GM12878 (cell line): ENCODE measurements at regions not wholly inside any gene's neighbourhood (a gene's known extent, or its start where the extent isn't known, plus 50 kb on each side); places are given as distances from the start of the nearest gene placed in this dataset.

ENCODE experiments used
- ATAC-seq: fragments of 200-7000 bp; cut with Tn5 transposase; 3 replicates; pipeline ENCODE4 v1.9.1; 2020; ENCODE audit warnings: mild to moderate bottlenecking, moderate library complexity
- BruUV-seq: library from RNA; stranded (reverse); fragments of 400-500 nt; replicated peaks from 2 replicates; lab custom pipeline; 2021; lab: Mats Ljungman, UMichigan
- CTCF ChIA-PET: fragments of 300-600 bp; sonication (Branson Sonifier 250); formaldehyde crosslinking; extraction: SDS; loops from one replicate; lab custom pipeline; 2021; ENCODE audit warnings: inconsistent platforms; lab: Yijun Ruan, JAX
- POLR2A ChIA-PET: fragments of 350-600 bp; formaldehyde crosslinking; extraction: SDS; loops from one replicate; lab custom pipeline; 2021; ENCODE audit warnings: inconsistent platforms; lab: Charles Lee
- RAD21 ChIA-PET: fragments of 300-600 bp; sonication (Branson Sonifier 250); formaldehyde crosslinking; loops from one replicate; lab custom pipeline; 2023; ENCODE audit warnings: antibody characterized with exemption; ENCODE audit not compliant: unreplicated experiment; lab: Charles Lee
- SMC1A ChIA-PET: fragments of 300-600 bp; sonication (Branson Sonifier 250); formaldehyde crosslinking; loops from one replicate; lab custom pipeline; 2023; ENCODE audit not compliant: unreplicated experiment, uncharacterized antibody; lab: Charles Lee
- DNase-seq: peaks from one replicate; pipeline ENCODE4 v3.0.0-alpha.2; 2011; ENCODE audit warnings: low read depth, low spot score
- FAIRE-seq: peaks from 3 replicates; lab custom pipeline; 2011; peaks lifted over from hg19 to GRCh38; lab: Jason Lieb, UNC
- H2AFZ ChIP-seq: 2 replicates; pipeline ENCODE4 v1.6.0; 2011; ENCODE audit warnings: low read depth, low read length, control low read depth; ENCODE audit not compliant: control insufficient read depth
- H3K27ac ChIP-seq: 2 replicates; pipeline ENCODE4 v1.5.1; 2011; ENCODE audit warnings: control low read depth; ENCODE audit not compliant: control insufficient read depth, insufficient read depth
- H3K27me3 ChIP-seq, 2 experiments: replicated peaks in 1 of 2; 2 replicates each; pipeline versions ENCODE4 v1.6.0 to v1.6.1; 2011; ENCODE audit warnings: low read length in 1 of 2; ENCODE audit not compliant: control insufficient read depth in 2 of 2, insufficient read depth in 2 of 2
- H3K36me3 ChIP-seq, 2 experiments: 2 replicates each; pipeline ENCODE4 v1.5.1; 2011; ENCODE audit warnings: low read length in 1 of 2; ENCODE audit not compliant: control insufficient read depth in 2 of 2, insufficient read depth in 2 of 2
- H3K4me1 ChIP-seq: 2 replicates; pipeline ENCODE4 v1.6.1; 2011; ENCODE audit warnings: mild to moderate bottlenecking, low read length, moderate library complexity, mixed read lengths; ENCODE audit not compliant: control insufficient read depth, insufficient read depth
- H3K4me2 ChIP-seq: 2 replicates; pipeline ENCODE4 v1.6.0; 2011; ENCODE audit warnings: control low read depth; ENCODE audit not compliant: control insufficient read depth, insufficient read depth
- H3K4me3 ChIP-seq: fragments of 200-600 bp; sonication (generic); 2 replicates; pipeline ENCODE4 v1.5.1; 2016
- H3K79me2 ChIP-seq: 2 replicates; pipeline ENCODE4 v1.6.0; 2011; ENCODE audit warnings: low read length; ENCODE audit not compliant: control insufficient read depth, insufficient read depth
- H3K9ac ChIP-seq: 2 replicates; pipeline ENCODE4 v1.8.0; 2011; ENCODE audit warnings: low read length, control low read depth, mixed read lengths; ENCODE audit not compliant: control insufficient read depth, insufficient read depth
- H3K9me3 ChIP-seq: replicated peaks from 3 replicates; pipeline ENCODE4 v1.5.1; 2011; ENCODE audit warnings: mild to moderate bottlenecking, low read length; ENCODE audit not compliant: control insufficient read depth, insufficient read depth
- H4K20me1 ChIP-seq: 2 replicates; pipeline ENCODE4 v1.6.0; 2011; ENCODE audit not compliant: control insufficient read depth, insufficient read depth
- HDGF ChIP-seq: fragments of 450-650 bp; IDR thresholded peaks from 2 replicates; pipeline ENCODE4 v1.6.1; 2016; ENCODE audit warnings: antibody characterized with exemption
- JUNB ChIP-seq: IDR thresholded peaks from 2 replicates; pipeline ENCODE4 v1.6.1; 2016; ENCODE audit warnings: antibody characterized with exemption, mild to moderate bottlenecking
- RAD51 ChIP-seq: fragments of 450-650 bp; IDR thresholded peaks from 2 replicates; pipeline ENCODE4 v1.6.1; 2016; ENCODE audit warnings: moderate library complexity, mild to moderate bottlenecking, inconsistent platforms
- SMC3 ChIP-seq: IDR thresholded peaks from 2 replicates; pipeline ENCODE4 v1.6.1; 2011; ENCODE audit warnings: low read length, improper control_type of control experiment, borderline replicate concordance
- SUPT20H ChIP-seq: IDR thresholded peaks from 2 replicates; pipeline ENCODE4 v1.6.1; 2011; ENCODE audit warnings: low read depth, mild to moderate bottlenecking, low read length, moderate library complexity, borderline replicate concordance; ENCODE audit not compliant: control insufficient read depth
- ZNF622 ChIP-seq: fragments of 450-650 bp; IDR thresholded peaks from 2 replicates; pipeline ENCODE4 v1.6.1; 2017; ENCODE audit warnings: mild to moderate bottlenecking, inconsistent platforms
- WGBS: methylation state at CpG from one replicate; pipeline ENCODE4 v1.1.6; 2016; ENCODE audit warnings: low lambda C conversion rate; ENCODE audit not compliant: insufficient replicate concordance, insufficient coverage; ENCODE audit errors: missing lambda C conversion rate; 5-methylcytosine and 5-hydroxymethylcytosine counted together
- in situ Hi-C: fragments of 300-500 bp; cut with MboI; formaldehyde crosslinking; loops from 9 replicates; pipeline ENCODE4 v1.14.3; 2018; ENCODE audit warnings: mixed read lengths
- intact Hi-C: fragments of 100-400 bp; cut with micrococcal nuclease; formaldehyde crosslinking; loops from one replicate; pipeline ENCODE4 v1.14.2; 2022; ENCODE audit not compliant: unreplicated experiment
- TF ChIP-seq, protein P1 (sequence below): IDR thresholded peaks from 2 replicates; pipeline ENCODE4 v1.6.1; 2011; ENCODE audit warnings: borderline replicate concordance, low read depth, mild to moderate bottlenecking, moderate library complexity, low read length; ENCODE audit not compliant: insufficient read depth, poor library complexity, severe bottlenecking

DNA sequence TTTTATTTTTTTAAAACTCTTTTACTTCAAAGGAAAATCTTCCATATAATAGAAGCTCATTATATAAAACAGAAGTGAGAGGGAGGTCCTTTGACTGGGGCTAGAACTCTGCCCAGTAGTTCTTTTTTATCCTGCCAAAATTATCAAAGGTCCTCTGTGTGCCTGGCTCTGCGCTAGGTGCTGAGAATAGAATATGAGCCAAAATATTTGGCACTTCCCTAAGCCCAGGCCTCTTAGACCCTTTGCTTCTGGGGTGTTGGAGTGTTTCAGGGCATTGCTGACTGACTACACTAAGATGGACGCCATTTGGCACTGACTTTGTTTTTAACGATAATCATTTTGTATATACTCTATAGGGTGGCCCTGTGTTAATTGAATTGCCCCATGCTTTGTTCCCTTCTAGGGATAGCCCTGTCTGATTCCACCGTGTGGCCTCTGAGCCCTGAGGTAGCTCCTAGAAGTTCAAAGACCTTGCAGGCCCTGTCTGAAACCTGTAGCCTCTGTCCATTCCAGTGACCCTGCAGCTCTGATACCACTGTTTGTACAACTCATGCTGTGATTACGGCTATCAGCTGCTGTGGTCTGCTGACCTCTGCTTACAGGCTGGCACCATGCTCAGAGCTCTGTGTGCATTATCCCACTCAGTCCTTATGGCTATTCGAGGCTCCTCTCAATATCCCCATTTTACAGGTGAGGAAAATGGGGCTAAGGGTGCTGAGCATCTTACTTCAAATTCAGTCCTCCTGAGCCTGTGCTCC lies 84.3 kb upstream of the SHB start:
- intact Hi-C loops (no loop called here), in situ Hi-C loops (no loop called here)
- no peak for DNase-seq
- ChIA-PET CTCF (interaction anchor here (0.7 to 4.4 kb wide), 6 partner anchors 20 to 184 kb away, joined by 3 to 34 read pairs (median 3); no protein-coding TSS in a partner anchor), RAD21 (interaction anchor here (0.7 to 5.3 kb wide), 4 partner anchors 10 to 65 kb away, joined by 3 to 40 read pairs (median 4); no protein-coding TSS in a partner anchor), SMC1A (interaction anchor here (1.1 to 10.0 kb wide), 5 partner anchors 8 to 64 kb away, joined by 3 to 169 read pairs (median 3); no protein-coding TSS in a partner anchor), POLR2A (no interaction called here)
- no TSS peak for BruUV-seq
- Histone ChIP-seq H3K79me2 (no peaks in the 10 kb centered on the region), H4K20me1 (no peaks in the 10 kb centered on the region), H3K36me3 (no peaks in the 10 kb centered on the region), H3K4me1 (no peaks in the 10 kb centered on the region), H2AFZ (no peak overlapping the region), H3K9me3 (no peaks in the 10 kb centered on the region), H3K27ac (no peak overlapping the region), H3K4me2 (no peak overlapping the region), H3K27me3 (no peaks in the 10 kb centered on the region; a peak in 1 of 4 replicates), H3K9ac (no peak overlapping the region), H3K4me3 (no peak overlapping the region)
- no peak for TF ChIP-seq HDGF
- no peak for TF ChIP-seq SMC3
- no peak for TF ChIP-seq ZNF622
- no peak for TF ChIP-seq SUPT20H
- TF ChIP-seq, protein P1, sequence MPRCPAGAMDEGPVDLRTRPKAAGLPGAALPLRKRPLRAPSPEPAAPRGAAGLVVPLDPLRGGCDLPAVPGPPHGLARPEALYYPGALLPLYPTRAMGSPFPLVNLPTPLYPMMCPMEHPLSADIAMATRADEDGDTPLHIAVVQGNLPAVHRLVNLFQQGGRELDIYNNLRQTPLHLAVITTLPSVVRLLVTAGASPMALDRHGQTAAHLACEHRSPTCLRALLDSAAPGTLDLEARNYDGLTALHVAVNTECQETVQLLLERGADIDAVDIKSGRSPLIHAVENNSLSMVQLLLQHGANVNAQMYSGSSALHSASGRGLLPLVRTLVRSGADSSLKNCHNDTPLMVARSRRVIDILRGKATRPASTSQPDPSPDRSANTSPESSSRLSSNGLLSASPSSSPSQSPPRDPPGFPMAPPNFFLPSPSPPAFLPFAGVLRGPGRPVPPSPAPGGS, result no peak
- TF ChIP-seq JUNB, result no peak
- no peak for TF ChIP-seq RAD51
- ATAC-seq, result no peak
- WGBS, result 50% methylated on average over 6 of the region's 6 CpGs
- FAIRE-seq, result no peak
